Effector CD8-positive, alpha-beta T cell (primary cell): ENCODE measurements at regions not wholly inside any gene's neighbourhood (a gene's known extent, or its start where the extent isn't known, plus 50 kb on each side); places are given as distances from the start of the nearest gene placed in this dataset.

Source experiments
- DNase-seq: peaks from one replicate; lab custom pipeline; 2025; lab: John Stamatoyannopoulos, UW

- no peak for DNase-seq
Observed at GRCh38 chr21:27023186-27023585, 56.3 kb upstream of the ADAMTS5 start.

GRCh38 chr21:27021801-27022200, 54.9 kb upstream of the ADAMTS5 start:
- DNase-seq = no peak

- DNase-seq = no peak
Observed at GRCh38 chr21:27021046-27021445, 54.2 kb upstream of the ADAMTS5 start.

- no peak for DNase-seq
Observed at GRCh38 chr21:27017246-27017645, 50.4 kb upstream of the ADAMTS5 start.
